ENCODE measurements at regions not wholly inside any gene's neighbourhood (a gene's known extent, or its start where the extent isn't known, plus 50 kb on each side); places are given as distances from the start of the nearest gene placed in this dataset.

GRCh38 chr5:40401284-40402006 lies 278.3 kb upstream of the PTGER4 start:
- TF ChIP-seq CTCF (IDR thresholded peaks at IDR 0.05) (no peak), POLR2A (IDR thresholded peaks at IDR 0.05) (no peak)

Data from uterus (tissue), 2 donors.